ENCODE measurements at regions not wholly inside any gene's neighbourhood (a gene's known extent, or its start where the extent isn't known, plus 50 kb on each side); places are given as distances from the start of the nearest gene placed in this dataset.

DNA sequence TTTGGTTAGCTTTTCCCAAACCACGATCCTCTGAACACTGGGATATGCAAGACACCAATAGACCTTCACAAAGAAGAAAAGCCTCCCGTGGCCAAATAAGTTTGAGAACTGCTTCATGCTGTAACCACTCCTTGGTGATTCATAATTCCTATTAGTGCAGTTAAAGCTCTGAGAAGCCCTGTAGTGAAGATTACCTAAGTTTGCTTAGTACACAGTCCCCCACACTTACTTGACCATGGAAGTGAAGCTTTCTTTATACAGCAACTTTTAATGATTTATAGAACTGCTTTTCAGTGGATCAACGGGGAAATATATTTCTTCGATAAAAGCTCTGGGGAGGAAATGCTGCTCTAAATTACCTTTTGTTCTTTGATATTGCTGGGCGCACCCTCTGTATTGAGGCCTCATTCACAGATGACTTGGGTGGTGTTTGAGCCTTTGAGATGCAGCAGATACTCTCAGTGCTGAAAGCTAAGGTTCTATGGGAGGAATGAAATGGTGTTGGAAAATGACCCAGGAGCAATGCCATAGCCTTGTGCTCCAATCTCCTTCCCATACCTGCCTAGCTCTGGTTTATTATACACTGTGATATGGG lies 67.4 kb downstream of the CBLL2 start:
- TF ChIP-seq TAF1 (IDR thresholded peaks at IDR 0.05; ENCODE audit: low read depth) (no peak), YY1 (IDR thresholded peaks at IDR 0.05; ENCODE audit: low read depth) (no peak), ZBTB7A (IDR thresholded peaks at IDR 0.05; ENCODE audit: low read depth) (no peak)

DNA sequence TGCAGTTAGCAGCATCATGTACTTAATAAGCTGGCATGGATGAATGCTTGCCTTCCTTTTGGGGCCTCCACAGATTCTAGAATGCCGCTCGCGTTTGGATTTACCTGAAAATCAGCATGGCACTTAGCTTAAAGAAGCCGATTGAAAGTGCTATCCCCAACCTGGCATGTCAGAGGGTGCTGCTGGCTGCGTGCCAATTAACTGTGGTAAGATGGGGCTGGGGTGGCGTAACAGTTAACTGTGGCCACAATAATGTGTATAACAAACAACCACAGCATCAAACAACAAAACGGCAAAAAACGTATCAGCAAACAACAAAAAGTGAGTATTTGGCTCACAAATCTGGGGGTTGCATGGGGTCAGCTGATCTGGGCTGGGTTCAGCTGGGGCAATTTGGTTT lies 70.5 kb downstream of the CBLL2 start:
- no peak for TF ChIP-seq FOXM1 (IDR thresholded peaks at IDR 0.05; ENCODE audit: borderline replicate concordance, low read depth)
- no peak for TF ChIP-seq EGR1 (IDR thresholded peaks at IDR 0.05)
- no peak for TF ChIP-seq TAF1 (IDR thresholded peaks at IDR 0.05; ENCODE audit: low read depth)

DNA sequence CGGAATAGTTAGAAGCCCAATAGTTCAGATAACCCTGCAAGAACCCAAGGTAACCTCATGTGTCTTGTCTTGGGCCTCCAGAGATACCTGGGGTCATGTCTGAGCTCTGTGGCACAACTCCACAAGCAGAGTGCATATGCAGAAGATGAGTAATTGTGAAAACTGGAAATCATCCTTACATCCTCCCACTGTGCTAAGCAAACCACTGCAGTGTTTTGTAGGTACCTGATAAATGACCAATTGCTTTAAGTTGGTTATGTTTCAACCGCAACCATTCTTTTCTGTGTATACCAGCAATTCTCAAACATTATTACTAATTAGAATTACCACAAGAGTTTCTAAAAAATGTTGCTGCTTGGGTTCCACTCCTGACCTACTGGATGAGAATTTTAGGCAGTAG lies 73.2 kb downstream of the CBLL2 start:
- no peak for TF ChIP-seq YY1 (IDR thresholded peaks at IDR 0.05; ENCODE audit: low read depth)
- TF ChIP-seq, protein P1, sequence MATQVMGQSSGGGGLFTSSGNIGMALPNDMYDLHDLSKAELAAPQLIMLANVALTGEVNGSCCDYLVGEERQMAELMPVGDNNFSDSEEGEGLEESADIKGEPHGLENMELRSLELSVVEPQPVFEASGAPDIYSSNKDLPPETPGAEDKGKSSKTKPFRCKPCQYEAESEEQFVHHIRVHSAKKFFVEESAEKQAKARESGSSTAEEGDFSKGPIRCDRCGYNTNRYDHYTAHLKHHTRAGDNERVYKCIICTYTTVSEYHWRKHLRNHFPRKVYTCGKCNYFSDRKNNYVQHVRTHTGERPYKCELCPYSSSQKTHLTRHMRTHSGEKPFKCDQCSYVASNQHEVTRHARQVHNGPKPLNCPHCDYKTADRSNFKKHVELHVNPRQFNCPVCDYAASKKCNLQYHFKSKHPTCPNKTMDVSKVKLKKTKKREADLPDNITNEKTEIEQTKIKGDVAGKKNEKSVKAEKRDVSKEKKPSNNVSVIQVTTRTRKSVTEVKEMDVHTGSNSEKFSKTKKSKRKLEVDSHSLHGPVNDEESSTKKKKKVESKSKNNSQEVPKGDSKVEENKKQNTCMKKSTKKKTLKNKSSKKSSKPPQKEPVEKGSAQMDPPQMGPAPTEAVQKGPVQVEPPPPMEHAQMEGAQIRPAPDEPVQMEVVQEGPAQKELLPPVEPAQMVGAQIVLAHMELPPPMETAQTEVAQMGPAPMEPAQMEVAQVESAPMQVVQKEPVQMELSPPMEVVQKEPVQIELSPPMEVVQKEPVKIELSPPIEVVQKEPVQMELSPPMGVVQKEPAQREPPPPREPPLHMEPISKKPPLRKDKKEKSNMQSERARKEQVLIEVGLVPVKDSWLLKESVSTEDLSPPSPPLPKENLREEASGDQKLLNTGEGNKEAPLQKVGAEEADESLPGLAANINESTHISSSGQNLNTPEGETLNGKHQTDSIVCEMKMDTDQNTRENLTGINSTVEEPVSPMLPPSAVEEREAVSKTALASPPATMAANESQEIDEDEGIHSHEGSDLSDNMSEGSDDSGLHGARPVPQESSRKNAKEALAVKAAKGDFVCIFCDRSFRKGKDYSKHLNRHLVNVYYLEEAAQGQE (IDR thresholded peaks at IDR 0.05; ENCODE audit: low read depth) = no peak
- no peak for TF ChIP-seq CEBPB (IDR thresholded peaks at IDR 0.05)
- TF ChIP-seq ZBTB7A (IDR thresholded peaks at IDR 0.05; ENCODE audit: low read depth) = no peak

DNA sequence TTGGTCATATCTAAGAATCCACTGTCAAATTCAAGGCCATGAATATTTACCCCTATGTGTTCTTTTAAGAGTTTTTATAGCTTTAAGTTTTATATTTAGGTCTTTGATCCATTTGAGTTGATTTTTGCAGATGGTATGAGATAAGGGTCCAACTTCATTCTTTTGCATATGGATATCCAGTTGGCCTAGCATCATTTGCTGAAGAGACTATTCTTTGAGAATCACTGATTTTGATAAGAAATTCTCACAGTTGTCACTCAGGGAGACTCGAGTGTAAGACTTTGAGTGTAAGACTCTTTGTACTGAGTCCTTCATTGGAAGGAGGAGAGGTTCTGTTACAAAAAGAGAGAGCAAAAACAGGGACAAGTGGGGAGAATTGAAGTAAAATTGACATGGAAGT lies 74.8 kb downstream of the CBLL2 start:
- no peak for TF ChIP-seq EGR1 (IDR thresholded peaks at IDR 0.05)
- TF ChIP-seq NFIC (IDR thresholded peaks at IDR 0.05) = no peak
- no peak for TF ChIP-seq RAD21 (IDR thresholded peaks at IDR 0.05; ENCODE audit: low read depth)
- no peak for TF ChIP-seq TEAD4 (IDR thresholded peaks at IDR 0.05)
- TF ChIP-seq CEBPB (IDR thresholded peaks at IDR 0.05) = no peak
- TF ChIP-seq CREB1 (IDR thresholded peaks at IDR 0.05; ENCODE audit: low read depth) = no peak
- TF ChIP-seq, protein P1 (IDR thresholded peaks at IDR 0.05; ENCODE audit: low read depth) = no peak
- TF ChIP-seq EP300 (IDR thresholded peaks at IDR 0.05; ENCODE audit: borderline replicate concordance) = no peak
- TF ChIP-seq ZBTB7A (IDR thresholded peaks at IDR 0.05; ENCODE audit: low read depth) = no peak
- TF ChIP-seq TCF12 (IDR thresholded peaks at IDR 0.05; ENCODE audit: low read depth) = no peak
- TF ChIP-seq, protein P2, sequence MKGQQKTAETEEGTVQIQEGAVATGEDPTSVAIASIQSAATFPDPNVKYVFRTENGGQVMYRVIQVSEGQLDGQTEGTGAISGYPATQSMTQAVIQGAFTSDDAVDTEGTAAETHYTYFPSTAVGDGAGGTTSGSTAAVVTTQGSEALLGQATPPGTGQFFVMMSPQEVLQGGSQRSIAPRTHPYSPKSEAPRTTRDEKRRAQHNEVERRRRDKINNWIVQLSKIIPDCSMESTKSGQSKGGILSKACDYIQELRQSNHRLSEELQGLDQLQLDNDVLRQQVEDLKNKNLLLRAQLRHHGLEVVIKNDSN (IDR thresholded peaks at IDR 0.05) = no peak
- no peak for TF ChIP-seq FOXM1 (IDR thresholded peaks at IDR 0.05; ENCODE audit: borderline replicate concordance, low read depth)
- TF ChIP-seq TAF1 (IDR thresholded peaks at IDR 0.05; ENCODE audit: low read depth) = no peak
- no peak for TF ChIP-seq YY1 (IDR thresholded peaks at IDR 0.05; ENCODE audit: low read depth)
- TF ChIP-seq, protein P3, sequence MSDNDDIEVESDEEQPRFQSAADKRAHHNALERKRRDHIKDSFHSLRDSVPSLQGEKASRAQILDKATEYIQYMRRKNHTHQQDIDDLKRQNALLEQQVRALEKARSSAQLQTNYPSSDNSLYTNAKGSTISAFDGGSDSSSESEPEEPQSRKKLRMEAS (IDR thresholded peaks at IDR 0.05) = no peak

DNA sequence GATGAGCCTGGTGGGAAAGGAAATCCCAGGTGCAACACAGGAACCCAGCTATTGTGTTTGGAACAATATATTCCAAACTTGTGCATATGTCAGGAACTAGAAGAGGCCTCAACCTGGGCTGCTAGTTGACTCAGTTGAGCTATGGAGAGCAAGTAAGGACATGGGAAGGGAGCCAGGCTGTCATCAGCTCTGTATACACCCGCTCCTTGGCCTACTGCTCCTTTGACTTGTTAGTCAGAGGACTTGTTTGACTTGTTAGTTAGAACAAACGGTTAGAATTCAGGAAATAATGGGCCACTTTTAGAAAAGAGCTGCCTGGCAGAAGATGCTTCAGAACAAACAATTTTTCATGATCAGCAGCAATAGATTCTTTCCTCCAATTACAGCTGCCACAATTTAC lies 76.4 kb downstream of the CBLL2 start:
- TF ChIP-seq, protein P2 (IDR thresholded peaks at IDR 0.05) = no peak
- TF ChIP-seq TAF1 (IDR thresholded peaks at IDR 0.05; ENCODE audit: low read depth) (no peak), TEAD4 (IDR thresholded peaks at IDR 0.05) (no peak), YY1 (IDR thresholded peaks at IDR 0.05; ENCODE audit: low read depth) (no peak), CREB1 (IDR thresholded peaks at IDR 0.05; ENCODE audit: low read depth) (no peak), TCF12 (IDR thresholded peaks at IDR 0.05; ENCODE audit: low read depth) (no peak), CEBPB (IDR thresholded peaks at IDR 0.05) (no peak)
- TF ChIP-seq, protein P1 (IDR thresholded peaks at IDR 0.05; ENCODE audit: low read depth) = no peak
